ENCODE measurements at regions not wholly inside any gene's neighbourhood (a gene's known extent, or its start where the extent isn't known, plus 50 kb on each side); places are given as distances from the start of the nearest gene placed in this dataset.

DNA sequence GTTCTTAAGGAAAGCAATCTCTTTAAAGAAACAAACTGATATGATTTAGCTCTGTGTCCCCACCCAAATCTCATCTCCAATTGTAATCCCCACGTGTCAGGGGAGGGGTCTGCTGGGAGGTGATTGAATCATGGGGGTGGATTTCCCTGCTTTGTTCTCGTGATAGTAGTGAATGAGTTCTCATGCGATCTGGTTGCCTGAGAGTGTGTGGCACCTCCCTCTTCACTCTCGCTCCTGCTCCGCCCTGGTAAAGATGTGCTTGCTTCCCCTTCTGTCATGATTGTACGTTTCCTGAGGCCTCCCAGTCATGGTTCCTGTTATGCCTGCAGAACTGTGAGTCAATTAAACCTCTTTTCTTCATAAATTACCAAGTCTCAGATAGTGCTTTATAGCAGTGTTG is 412.7 kb upstream of the SMC2 start:
- DNase-seq (ENCODE audit: low spot score) (no peak), ATAC-seq (no peak), FAIRE-seq (no peak)
- no peaks in the 10 kb centered on the region for H3K4me1 ChIP-seq (ENCODE audit: insufficient read depth, low read length)
- no peak overlapping the region for H3K27ac ChIP-seq (ENCODE audit: extremely low read length, insufficient read depth, low read length)
- WGBS (ENCODE audit: low lambda C conversion rate), result 6% methylated on average over 6 of the region's 6 CpGs
- no peaks in the 10 kb centered on the region for H4K20me1 ChIP-seq (ENCODE audit: insufficient read depth, low read length)
- no peaks in the 10 kb centered on the region for H3K9me3 ChIP-seq (ENCODE audit: low read length)
- H3K4me2 ChIP-seq (ENCODE audit: low read depth, low read length), result no peak overlapping the region
- no peak overlapping the region for H3K4me3 ChIP-seq (replicated peaks in 1 of 3; ENCODE audit: insufficient read depth in 1 of 3, low read depth in 2 of 3, low read length in 3 of 3)
- no peaks in the 10 kb centered on the region for H3K27me3 ChIP-seq (ENCODE audit: control insufficient read depth in 1 of 2, insufficient read depth in 2 of 2, low read length in 2 of 2)
- ChIA-PET CTCF (ENCODE audit: low intra/inter-chr PET ratio, low total read pairs) (no interaction called here), POLR2A (no interaction called here)
- H3K79me2 ChIP-seq (ENCODE audit: insufficient read depth, low read length), result no peaks in the 10 kb centered on the region
- no peaks in the 10 kb centered on the region for H3K36me3 ChIP-seq (replicated peaks in 1 of 2; ENCODE audit: control insufficient read depth in 1 of 2, insufficient read depth in 2 of 2, low read length in 2 of 2)
- TF ChIP-seq PCBP1 (IDR thresholded peaks at IDR 0.05; ENCODE audit: borderline replicate concordance, low read depth, low read length), result no peak
- TF ChIP-seq, protein P1, sequence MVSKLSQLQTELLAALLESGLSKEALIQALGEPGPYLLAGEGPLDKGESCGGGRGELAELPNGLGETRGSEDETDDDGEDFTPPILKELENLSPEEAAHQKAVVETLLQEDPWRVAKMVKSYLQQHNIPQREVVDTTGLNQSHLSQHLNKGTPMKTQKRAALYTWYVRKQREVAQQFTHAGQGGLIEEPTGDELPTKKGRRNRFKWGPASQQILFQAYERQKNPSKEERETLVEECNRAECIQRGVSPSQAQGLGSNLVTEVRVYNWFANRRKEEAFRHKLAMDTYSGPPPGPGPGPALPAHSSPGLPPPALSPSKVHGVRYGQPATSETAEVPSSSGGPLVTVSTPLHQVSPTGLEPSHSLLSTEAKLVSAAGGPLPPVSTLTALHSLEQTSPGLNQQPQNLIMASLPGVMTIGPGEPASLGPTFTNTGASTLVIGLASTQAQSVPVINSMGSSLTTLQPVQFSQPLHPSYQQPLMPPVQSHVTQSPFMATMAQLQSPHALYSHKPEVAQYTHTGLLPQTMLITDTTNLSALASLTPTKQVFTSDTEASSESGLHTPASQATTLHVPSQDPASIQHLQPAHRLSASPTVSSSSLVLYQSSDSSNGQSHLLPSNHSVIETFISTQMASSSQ (IDR thresholded peaks at IDR 0.05; ENCODE audit: low read depth), result no peak
- TF ChIP-seq, protein P1 (CRISPR knock-in tag; IDR thresholded peaks at IDR 0.05; ENCODE audit: borderline replicate concordance), result no peak
- TF ChIP-seq, protein P2, sequence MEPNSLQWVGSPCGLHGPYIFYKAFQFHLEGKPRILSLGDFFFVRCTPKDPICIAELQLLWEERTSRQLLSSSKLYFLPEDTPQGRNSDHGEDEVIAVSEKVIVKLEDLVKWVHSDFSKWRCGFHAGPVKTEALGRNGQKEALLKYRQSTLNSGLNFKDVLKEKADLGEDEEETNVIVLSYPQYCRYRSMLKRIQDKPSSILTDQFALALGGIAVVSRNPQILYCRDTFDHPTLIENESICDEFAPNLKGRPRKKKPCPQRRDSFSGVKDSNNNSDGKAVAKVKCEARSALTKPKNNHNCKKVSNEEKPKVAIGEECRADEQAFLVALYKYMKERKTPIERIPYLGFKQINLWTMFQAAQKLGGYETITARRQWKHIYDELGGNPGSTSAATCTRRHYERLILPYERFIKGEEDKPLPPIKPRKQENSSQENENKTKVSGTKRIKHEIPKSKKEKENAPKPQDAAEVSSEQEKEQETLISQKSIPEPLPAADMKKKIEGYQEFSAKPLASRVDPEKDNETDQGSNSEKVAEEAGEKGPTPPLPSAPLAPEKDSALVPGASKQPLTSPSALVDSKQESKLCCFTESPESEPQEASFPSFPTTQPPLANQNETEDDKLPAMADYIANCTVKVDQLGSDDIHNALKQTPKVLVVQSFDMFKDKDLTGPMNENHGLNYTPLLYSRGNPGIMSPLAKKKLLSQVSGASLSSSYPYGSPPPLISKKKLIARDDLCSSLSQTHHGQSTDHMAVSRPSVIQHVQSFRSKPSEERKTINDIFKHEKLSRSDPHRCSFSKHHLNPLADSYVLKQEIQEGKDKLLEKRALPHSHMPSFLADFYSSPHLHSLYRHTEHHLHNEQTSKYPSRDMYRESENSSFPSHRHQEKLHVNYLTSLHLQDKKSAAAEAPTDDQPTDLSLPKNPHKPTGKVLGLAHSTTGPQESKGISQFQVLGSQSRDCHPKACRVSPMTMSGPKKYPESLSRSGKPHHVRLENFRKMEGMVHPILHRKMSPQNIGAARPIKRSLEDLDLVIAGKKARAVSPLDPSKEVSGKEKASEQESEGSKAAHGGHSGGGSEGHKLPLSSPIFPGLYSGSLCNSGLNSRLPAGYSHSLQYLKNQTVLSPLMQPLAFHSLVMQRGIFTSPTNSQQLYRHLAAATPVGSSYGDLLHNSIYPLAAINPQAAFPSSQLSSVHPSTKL (CRISPR knock-in tag; IDR thresholded peaks at IDR 0.05), result no peak
- no peak for TF ChIP-seq SRSF1 (optimal IDR thresholded peaks at IDR 0.05; ENCODE audit: low read depth, low read length)
- TF ChIP-seq HOXA3 (CRISPR knock-in tag; IDR thresholded peaks at IDR 0.05), result no peak
- TF ChIP-seq ZNF484 (CRISPR knock-in tag; IDR thresholded peaks at IDR 0.05; ENCODE audit: borderline replicate concordance, low read depth), result no peak
- TF ChIP-seq, protein P3, sequence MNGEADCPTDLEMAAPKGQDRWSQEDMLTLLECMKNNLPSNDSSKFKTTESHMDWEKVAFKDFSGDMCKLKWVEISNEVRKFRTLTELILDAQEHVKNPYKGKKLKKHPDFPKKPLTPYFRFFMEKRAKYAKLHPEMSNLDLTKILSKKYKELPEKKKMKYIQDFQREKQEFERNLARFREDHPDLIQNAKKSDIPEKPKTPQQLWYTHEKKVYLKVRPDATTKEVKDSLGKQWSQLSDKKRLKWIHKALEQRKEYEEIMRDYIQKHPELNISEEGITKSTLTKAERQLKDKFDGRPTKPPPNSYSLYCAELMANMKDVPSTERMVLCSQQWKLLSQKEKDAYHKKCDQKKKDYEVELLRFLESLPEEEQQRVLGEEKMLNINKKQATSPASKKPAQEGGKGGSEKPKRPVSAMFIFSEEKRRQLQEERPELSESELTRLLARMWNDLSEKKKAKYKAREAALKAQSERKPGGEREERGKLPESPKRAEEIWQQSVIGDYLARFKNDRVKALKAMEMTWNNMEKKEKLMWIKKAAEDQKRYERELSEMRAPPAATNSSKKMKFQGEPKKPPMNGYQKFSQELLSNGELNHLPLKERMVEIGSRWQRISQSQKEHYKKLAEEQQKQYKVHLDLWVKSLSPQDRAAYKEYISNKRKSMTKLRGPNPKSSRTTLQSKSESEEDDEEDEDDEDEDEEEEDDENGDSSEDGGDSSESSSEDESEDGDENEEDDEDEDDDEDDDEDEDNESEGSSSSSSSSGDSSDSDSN (CRISPR knock-in tag; IDR thresholded peaks at IDR 0.05), result no peak
- TF ChIP-seq RAD51 (IDR thresholded peaks at IDR 0.05; ENCODE audit: borderline replicate concordance), result no peak
- no peak overlapping the region for H2AFZ ChIP-seq (ENCODE audit: low read length)
- in situ Hi-C loops (cut with HindIII; ENCODE audit: extremely low pct_ligation_motif_present, low pct_unique_long_range_greater_than_20kb) (no loop called here), intact Hi-C loops (cut with micrococcal nuclease; ENCODE audit: unreplicated experiment) (no loop called here)
- no TSS peak for BruUV-seq (replicated peaks)
- H3K9ac ChIP-seq (ENCODE audit: insufficient read depth, low read depth, low read length), result no peak overlapping the region
